Activated T-cell treated with anti-CD3 and anti-CD28 coated beads for 4 hours (primary cell): ENCODE measurements at regions not wholly inside any gene's neighbourhood (a gene's known extent, or its start where the extent isn't known, plus 50 kb on each side); places are given as distances from the start of the nearest gene placed in this dataset.

ENCODE experiments used
- DNase-seq: peaks from one replicate; pipeline ENCODE4 v3.0.0-alpha.2; 2020

DNA sequence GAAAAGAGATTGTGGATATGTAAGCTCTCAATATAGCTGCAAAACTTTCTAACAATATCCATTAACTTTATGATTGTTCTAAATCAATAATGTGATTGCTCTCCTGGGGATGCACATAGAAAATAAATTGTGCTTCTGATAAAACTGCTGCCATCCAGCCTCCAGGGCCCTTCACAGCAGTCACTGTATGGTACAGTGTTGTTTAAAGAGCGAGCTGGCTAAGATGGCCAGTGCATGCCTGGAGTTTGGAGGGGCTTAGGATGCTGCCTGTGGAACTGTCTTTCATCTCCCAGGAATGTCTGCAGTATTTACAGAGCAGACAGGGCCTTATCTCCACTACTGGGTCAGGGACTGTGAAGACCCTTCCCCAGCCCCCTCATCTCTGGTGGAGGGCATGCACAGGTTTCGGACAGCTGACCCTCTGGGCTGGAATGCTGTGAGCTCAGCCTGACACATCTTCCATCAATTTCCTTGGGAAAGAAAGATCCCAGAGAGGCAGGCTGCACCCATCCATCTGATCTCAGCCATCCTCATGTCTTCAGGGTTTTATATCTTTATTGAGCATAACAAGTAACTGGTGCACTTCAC is 137.0 kb downstream of the PLPP3 start:
- no peak for DNase-seq

DNA sequence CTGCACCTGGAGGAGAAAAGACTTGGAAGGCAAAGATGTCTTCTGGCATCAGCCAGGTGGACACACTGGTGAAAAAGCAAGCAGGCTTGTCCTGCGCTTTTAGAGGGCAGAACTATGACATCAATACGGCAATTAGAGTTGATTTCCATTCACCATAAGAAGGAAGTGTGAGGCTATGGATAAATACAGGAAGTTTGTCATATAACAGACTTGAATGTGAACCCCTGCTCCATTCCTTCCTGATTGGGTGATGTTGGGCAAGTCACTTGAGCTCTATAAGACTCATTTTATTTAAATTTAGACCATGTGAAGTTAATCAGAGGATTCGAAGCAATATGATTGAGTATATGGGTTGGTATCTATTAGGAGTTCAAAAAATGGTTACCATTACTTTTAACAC is 137.8 kb downstream of the PLPP3 start:
- no peak for DNase-seq

DNA sequence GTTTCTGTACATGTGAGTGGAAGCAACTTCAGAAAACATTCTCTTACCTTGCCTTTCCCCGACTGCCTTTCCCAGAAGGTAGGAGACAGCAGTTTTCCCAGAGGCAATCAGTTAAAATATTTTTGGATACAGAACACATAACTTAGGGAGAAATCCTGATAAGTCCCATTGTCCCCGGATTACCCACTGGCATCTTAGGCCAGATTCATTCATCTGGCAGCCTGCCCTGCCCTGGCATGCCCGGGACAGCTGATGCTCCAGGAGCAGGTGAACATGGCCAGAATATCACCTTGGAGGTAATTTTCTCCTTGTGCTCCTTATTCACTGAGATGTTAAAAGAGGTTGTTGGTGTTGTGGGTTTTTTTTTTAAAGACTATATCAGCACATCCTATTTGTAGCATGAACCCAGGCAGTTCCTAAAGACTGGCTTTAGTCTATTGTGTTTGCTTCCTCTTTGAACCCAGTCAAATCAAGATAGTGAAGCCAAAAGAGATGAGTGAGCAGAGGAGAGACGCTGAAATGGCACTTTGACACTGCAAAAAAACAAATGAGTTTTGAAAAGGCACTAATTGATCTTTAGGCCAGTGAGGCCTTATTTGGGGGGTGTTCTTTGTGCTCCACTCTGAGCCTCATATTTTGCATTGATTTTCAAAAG is 139.6 kb downstream of the PLPP3 start:
- DNase-seq: no peak

DNA sequence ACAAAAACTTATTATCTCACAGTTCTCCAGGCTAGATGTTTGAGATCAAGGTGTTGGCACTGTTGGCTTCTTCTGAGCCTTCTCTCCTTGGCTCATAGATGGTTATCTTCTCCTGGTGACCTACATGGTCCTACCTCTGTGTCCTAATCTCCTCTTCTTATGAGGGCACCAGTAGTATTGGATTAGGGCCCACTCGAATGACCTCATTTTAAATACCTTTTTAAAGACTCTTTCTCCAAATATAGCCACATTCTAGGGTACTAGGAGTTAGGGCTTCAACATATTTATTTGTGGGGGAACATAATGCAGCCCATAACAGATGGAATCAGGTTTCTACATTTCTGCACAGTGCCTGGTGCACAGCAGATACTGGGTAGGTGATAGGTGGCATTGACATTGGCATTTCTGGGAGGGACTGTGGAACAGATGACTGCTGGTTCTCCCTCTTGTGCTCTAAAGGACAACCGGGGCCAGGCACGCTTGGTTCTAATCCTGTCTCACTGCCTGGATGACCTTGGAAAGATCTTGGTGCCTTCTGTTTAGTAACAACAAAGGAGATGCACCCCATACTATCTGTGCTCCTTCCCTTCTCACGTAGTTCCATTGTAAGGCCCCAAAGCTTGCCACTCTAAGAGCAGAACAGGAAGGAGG is 140.3 kb downstream of the PLPP3 start:
- no peak for DNase-seq

DNA sequence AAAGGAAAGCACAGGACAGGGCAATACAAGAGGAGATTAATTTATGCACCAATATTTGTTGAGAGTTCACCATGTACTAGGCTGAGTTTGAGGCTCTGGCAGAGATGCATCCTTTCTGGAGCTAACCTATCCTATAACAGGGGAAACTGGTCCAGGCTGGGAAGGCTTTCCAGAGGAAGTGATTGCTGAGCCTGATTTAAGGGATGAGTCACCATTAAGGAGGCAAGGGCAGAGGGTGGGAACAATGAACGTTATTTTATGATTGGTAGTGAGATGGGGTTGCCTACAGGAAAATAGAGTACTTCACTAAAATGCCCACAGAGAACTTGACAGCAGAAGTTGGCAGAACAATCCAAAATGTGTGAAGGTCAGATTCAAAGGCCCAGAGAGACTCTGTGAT is 141.4 kb downstream of the PLPP3 start:
- no peak for DNase-seq

DNA sequence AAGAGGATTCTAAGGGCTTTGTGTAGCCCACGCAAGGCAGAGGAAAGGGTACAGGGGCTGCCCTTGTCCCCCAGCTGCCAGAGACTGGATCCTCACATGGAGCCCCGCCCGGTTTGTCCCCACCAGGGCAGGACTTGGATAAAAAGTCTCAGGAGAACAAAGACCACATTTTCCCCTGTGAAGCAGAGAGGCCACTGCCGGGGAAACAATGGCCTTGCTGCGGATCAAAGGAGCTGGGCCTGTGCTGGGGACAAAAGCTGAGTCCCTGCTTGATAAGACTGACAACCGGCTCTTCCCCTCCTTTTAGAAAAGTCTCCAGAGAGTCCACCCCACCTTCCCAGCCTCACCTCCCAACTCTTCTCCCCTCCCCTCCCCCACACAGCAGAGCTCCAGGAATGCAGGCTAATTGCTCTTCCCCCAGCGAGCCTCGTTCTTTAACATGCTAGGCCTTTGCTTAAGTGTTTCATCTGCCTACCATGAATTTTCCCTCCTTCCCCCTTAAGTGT is 142.4 kb downstream of the PLPP3 start:
- no peak for DNase-seq

DNA sequence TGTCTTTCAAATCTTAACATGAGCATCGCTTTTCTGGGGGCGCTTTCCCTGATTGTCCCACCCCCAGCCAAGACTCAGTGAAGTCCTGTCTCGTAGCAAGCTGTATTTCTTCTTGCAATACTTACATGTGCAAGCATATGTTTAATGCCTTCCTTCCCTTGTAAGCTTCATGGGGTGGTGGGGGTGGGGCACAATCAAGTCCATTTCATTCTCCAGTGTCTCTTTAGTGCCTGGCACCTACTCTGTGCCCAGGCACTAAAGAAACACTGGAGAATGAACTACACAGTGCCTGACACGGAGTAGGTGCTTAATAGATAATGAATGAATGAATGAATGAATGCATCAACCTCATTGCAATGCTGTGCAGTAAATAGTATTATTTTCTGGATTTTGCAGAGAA is 143.1 kb downstream of the PLPP3 start:
- DNase-seq: no peak

DNA sequence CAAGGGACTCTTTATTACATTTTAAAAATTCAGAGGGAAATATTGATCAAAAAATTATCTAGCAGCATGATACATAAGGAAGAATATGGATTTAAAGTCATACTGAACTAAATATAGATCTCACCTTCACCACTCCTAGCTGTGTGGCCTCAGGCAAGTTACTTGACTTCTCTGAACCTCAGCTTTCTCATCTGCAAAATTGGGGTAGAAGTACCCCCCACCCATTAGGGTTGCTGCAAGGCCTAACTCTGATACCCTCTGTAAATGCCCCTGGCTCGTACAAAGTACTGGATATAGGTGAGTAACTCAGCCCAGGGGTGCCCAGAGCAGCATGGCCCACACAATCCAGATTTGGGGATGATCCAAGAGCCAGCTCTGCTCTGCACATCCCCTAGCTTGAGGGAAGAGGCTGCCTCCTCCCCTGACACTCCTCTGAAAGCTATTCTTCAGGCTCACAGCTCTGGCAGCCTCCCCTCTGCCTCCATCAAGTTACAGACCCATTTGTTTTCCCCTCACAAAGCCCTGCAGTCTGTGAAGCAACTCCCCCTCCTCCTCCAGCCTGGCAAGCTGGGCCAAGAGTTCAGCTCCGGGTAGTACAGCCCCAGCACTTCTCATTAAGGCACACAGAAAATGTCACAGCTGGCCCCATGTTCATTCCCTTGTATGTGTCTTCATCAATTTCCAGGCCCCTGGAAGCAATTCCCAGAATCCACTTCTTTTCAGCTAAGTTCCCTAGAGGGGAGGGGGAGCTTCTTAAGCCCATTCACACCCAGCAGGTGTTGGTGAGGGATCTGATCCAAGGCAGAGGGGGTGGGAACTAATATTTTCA is 143.7 kb downstream of the PLPP3 start:
- no peak for DNase-seq

DNA sequence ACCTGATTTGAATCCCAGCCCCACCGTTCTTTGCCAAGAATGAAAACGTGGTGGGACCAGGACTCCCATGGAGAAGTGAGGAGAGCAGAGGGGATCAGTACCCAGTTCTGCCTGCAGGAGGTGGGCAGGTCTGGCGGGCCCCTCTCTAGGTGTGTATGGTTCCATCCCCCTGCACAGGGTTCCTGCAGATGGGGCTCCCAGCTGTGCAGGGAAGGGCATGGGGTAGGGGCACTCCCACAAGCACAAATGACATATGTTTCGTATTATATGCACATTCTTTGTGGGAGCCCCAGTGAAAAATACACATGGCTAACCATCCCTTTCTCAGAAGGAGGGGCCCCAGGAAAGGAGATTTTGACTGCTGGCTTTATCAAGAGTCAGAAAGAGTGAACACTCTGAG is 144.6 kb downstream of the PLPP3 start:
- no peak for DNase-seq

DNA sequence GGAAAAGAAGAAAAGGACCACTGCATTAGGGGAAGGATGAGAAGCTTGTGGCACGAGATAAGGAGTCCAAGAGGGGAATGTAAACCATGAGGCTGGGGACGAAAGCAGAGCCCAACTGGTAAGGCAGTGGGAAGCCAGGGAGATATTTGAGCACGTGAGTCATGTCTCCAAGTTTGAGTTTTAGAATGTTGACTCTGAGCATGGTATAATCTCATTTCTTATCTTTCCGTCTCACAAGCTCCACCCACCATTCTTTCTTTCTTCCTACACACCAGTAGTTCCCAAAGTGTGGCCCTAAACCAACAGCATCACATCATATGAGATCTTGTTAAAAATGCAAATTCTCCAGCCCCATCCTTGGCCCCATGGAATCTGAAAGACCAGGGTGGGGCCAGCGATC is 145.3 kb downstream of the PLPP3 start:
- no peak for DNase-seq

DNA sequence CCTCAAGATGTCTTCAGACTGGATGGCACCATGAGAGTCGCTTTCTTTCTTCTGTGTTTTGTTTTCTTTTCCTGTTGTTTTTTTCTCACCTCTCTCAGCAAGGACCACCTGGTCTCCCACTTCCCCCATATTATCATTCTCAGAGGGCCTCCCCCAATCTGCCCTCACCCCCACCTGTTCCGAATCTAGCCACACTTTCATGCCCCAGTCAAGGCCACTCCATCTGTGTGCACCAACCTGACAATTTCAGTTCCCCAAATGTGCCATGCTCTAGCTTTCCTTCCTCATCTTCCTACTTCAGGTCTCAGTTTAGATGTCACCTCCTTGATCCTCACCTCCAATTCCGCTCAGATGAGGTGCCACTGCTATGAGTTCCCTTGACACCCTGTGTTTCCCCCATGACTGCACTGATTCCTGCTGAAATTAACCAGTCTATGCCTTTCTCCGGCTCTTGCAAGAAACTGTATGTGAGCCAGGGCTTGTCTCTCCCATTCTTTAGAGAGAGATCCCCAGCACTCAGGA is 146.2 kb downstream of the PLPP3 start:
- no peak for DNase-seq

DNA sequence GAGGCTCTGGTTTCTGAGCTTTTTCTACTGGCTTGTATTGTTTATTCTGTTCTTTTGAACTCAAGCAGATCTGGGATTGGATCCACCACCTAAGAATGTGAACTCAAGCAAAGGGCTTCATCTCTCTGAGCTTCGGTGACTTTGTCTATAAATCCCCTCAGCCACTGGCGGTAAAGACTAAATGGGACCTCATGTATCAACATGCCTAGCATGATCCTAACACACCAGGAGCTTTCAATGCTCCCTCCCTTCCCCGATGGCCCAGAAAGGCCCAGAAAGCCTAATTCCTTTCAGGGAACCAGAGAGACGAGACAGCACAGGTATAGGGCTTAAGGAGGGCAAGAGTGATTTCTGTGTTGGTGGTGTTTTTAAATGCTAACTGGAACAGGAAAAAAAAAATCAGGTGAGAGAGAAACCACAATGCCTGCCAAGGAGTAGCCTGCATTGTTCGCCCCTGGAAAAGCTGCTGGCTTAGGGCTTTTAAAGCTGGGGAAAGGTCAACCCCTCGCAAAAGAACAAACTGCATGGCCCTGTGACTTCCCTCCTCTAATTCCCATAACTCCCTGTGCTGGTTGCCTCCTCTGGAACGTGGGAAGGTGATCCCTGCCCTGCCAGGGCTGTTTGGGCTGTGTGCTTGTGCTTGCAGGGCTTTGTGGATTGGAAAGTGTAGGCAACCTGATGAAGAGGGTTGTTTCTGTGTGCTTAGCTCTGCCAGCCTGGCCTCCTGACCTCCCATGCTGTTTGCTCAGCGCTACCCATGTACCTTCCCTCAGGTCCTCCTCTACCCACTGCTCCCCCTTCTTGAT is 147.0 kb downstream of the PLPP3 start:
- no peak for DNase-seq

DNA sequence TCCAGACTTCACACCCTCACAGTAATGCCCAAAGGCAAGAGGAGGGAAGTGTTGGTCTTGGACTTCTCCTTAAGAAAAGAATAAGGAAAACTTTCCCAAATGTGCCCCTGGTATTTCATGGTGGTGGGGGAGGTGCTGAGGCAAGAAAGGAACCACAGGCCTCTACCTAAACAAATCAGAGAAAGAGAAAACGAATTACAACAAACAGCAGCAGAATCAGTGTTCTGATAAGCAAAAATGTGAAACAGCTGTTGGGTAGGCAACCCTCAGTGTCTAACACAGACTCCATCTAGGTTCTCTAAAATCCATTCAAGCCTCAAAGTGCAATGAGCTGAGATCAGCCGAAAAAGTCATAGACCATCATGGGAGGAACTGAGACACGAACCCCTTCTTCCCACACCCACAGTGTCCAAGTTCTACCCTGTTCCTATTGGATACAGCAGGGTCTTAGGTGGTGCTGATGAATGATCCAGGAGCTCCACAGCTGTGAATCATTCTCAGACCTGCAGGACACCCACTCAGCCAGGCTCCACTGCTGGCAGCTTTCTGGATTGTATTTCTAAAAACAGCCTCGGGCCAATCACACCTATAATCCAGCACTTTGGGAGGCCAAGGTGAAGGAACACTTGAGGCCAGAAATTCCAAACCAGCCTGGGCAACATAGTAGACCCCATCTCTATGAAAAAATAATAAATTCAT is 149.1 kb downstream of the PLPP3 start:
- no peak for DNase-seq

DNA sequence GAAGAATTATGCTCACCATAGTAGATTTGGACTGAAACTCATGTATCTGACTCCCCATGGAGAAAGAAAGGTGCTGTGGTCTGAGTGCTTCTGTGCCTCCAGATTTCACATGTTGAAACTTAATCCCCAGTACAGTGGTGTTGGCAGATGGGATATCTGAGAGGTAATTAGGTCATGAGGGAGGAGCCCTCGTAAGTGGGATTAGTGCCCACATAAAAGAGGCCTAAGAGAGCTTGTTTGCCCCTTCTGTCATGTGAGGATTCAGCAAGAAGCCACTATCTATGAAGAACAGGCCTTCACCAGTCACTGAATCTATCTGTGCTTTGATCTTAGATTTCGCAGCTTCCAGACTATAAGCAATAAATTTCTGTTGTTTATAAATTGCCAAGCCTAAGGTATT is 150.1 kb downstream of the PLPP3 start:
- DNase-seq: no peak

DNA sequence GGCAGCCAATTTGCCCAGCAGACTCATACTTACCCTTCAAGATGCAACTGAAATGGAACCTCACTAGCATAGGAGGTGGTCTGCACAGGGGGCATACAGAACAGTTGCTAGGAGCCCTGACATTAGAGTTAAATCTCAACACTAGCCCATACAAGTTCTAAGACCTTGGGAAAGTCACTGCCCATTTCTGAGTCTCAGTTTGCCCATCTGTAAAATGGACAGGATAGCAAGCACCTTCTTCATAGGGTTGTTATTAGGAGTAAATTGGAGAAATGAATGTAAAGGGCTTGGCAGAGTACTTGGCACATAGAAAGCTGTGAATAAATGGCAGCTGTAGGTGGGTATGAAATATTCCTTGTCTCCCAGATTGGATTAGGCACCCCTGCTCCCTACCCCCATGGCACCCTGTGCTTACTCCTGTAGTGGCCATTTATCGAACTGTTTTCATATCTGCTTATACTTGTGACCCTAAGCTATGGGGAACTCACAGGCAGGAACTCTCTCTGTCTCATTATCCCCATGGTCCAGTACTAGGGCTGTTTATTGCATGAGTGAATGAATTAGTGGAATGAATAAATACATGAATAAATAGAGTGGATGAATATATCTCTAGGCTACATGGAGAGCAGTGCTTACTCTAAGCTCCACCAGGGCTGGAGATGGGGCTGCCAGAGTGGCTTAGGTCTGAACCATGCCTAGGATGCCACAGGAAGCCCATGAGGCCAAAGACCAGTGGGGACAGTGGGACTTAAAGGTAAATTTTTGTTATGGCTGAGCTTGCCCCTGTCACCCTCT is 152.6 kb downstream of the PLPP3 start:
- no peak for DNase-seq

DNA sequence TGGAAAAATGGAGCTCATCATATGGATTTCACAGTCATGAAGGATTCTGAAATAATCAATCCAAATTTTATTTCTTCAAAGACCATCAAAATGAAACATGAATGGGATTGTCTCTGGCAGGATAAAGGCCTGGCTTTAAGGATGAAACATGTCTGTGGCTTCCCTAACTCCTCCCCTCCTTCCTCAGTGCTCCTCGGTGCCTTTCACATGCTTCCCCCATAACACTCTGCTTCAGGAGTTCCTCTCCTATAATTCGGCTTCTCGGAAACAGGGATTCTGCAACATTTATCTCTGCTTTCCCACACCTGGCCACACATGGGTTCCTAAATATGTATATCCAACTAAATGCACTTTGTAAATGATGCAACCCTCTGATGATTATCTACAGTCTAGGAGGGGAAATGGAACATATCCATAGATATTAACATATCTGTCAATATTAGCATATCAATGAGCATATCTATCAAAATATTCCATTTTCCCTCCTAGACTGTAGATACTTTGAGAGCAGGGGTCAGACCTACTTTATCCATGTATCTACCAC is 153.8 kb downstream of the PLPP3 start:
- no peak for DNase-seq

DNA sequence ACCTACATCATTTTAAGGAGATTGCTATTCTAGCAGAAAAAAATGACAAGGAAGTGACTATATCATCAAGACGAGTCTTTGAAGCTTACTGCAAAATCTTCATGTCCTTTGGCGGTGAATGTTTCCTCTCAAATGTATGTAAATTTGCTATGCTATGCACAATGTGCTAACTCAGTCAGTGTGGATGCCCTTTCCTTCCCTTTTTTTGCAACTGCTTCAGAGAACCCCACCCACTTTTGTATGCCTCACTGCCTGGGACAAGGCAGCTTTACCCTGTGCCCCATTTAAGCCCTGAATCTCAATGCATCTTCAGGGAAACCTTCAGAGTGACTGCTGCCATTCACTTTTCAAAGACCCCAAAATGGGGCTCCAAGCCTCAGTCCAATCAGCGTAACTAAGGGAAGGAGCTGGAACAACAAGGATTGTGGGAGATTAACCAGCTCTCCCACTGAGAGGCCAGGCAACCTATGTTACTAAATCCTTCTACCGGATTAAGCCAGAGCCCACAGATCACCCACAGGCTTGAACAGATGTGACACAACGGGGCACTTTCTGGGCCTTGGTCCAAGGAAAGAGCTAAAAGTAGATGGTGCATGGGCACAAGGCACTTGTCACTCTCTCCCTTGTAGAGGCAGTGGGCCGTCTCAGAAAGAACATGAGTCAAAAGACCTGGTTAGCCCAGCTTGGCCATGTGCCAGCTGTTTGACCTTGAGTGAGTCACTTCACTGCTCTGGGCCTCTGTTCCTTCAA is 154.4 kb downstream of the PLPP3 start:
- DNase-seq: no peak

DNA sequence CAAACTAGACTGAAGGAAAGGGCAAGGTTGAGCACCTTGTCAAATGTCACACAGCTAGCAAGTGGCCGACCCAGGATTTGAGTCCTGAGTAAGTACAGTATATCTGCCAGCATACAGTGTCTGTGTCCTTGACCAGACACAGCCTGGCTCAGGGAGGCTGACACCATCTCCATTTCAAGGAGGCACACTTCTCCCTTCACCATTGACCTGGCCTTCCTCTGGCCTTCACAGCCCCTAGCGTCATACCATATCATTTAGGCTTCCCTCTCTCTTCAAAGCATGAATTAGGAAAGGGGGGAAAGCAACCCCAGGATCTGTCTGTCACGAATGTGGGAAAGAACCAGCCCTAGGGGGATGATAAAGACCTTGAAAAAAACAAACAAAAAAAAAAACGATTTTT is 155.6 kb downstream of the PLPP3 start:
- DNase-seq: no peak

DNA sequence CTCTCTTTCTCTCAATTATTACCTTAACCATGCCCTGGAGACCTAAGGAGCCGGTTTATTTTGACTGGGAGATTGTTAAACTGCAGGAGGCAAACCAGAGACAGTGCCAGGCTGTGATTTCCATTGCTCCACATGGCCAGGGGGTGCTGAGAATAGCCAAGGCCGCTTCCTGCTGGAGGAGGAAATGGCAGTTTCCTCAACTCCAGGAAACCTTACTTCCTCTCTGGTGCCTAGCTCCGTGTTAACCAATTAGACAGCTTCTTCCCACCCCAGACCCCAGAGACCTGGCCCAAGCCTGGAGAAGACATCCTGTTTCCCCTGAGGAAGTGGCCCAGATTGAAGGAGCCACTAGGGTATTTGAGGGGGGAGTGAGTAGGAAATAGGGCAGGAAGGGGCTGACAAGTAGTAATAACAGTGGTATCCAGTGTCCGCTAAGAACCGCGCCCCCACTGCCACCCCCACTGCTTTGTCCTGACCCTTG is 161.2 kb downstream of the PLPP3 start:
- no peak for DNase-seq

DNA sequence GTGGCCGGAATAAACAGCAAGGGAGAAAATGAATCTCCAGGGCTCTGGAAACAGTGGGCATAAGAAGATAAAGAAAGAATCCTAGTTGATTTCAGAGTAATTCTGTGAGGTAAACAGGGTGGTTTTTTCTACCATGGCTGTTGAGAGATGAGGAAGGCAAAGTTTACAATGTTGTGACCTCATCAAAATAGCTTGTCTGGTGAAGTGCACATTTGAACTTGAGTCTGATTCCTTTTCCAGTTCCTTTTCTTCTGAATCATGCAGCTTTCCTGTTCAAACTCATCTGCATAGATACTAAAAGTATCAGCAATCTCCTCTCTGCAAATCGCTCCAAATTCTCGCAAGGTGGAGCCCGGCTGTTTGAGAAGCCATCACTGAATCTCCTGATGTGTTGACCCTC is 161.7 kb downstream of the PLPP3 start:
- DNase-seq: no peak
